ENCODE measurements at regions not wholly inside any gene's neighbourhood (a gene's known extent, or its start where the extent isn't known, plus 50 kb on each side); places are given as distances from the start of the nearest gene placed in this dataset.
A peak's percentile ranks its signal among the peaks of the same experiment; 100 is the strongest.

- no peak overlapping the region for H3K4me3 ChIP-seq
- no peaks in the 10 kb centered on the region for H3K36me3 ChIP-seq
- TF ChIP-seq EP300 (IDR thresholded peaks at IDR 0.05) (no peak), CTCF (IDR thresholded peaks at IDR 0.05) (no peak), POLR2A (IDR thresholded peaks at IDR 0.05) (no peak)
- H3K27me3 ChIP-seq: no peaks in the 10 kb centered on the region
- H3K4me1 ChIP-seq: no peaks in the 10 kb centered on the region
- H3K27ac ChIP-seq: no peak overlapping the region
- no peaks in the 10 kb centered on the region for H3K9me3 ChIP-seq
- DNase-seq (ENCODE audit: low spot score in 2 of 2): no peak
These were observed 104.5 kb downstream of the CYP26A1 start for GRCh38 chr10:93178226-93178625.

GRCh38 chr10:93180482-93180931 is 106.8 kb downstream of the CYP26A1 start:
- no peaks in the 10 kb centered on the region for H3K4me1 ChIP-seq
- TF ChIP-seq EP300 (IDR thresholded peaks at IDR 0.05) (no peak), CTCF (IDR thresholded peaks at IDR 0.05) (no peak), POLR2A (IDR thresholded peaks at IDR 0.05) (no peak)
- H3K4me3 ChIP-seq: no peak overlapping the region
- H3K9me3 ChIP-seq: no peaks in the 10 kb centered on the region
- no peaks in the 10 kb centered on the region for H3K36me3 ChIP-seq
- no peak overlapping the region for H3K27ac ChIP-seq
- peak in 1 of 2 donors; percentile 23 for DNase-seq (ENCODE audit: low spot score in 2 of 2)
- WGBS, 2 donors: 64% methylated on average over 14 of the region's 14 CpGs
- H3K27me3 ChIP-seq: no peaks in the 10 kb centered on the region

- Histone ChIP-seq H3K27ac (no peak overlapping the region), H3K4me1 (no peaks in the 10 kb centered on the region), H3K9me3 (no peaks in the 10 kb centered on the region), H3K36me3 (no peaks in the 10 kb centered on the region), H3K4me3 (no peak overlapping the region), H3K27me3 (no peaks in the 10 kb centered on the region)
- no peak for DNase-seq (ENCODE audit: low spot score in 2 of 2)
- no peak for TF ChIP-seq POLR2A (IDR thresholded peaks at IDR 0.05)
- WGBS, 2 donors: 57% methylated on average over 8 of the region's 8 CpGs
These were observed 107.8 kb downstream of the CYP26A1 start for GRCh38 chr10:93181271-93182048.

GRCh38 chr10:93182049-93182327 is 108.3 kb downstream of the CYP26A1 start:
- WGBS, 2 donors: 84 to 86% methylated on average over 4 of the region's 4 CpGs

GRCh38 chr10:93182790-93183189 is 109.1 kb downstream of the CYP26A1 start:
- Histone ChIP-seq H3K36me3 (no peaks in the 10 kb centered on the region), H3K27me3 (no peaks in the 10 kb centered on the region), H3K27ac (no peak overlapping the region), H3K4me1 (no peaks in the 10 kb centered on the region), H3K9me3 (no peaks in the 10 kb centered on the region), H3K4me3 (no peak overlapping the region)
- no peak for DNase-seq (ENCODE audit: low spot score in 2 of 2)
- TF ChIP-seq CTCF (IDR thresholded peaks at IDR 0.05): no peak
- TF ChIP-seq POLR2A (IDR thresholded peaks at IDR 0.05): no peak
- no peak for TF ChIP-seq EP300 (IDR thresholded peaks at IDR 0.05)

More at GRCh38 chr10:93182049-93182327, 108.3 kb downstream of the CYP26A1 start:
- H3K4me3 ChIP-seq: no peak overlapping the region
- no peaks in the 10 kb centered on the region for H3K36me3 ChIP-seq
- DNase-seq (ENCODE audit: low spot score in 2 of 2): no peak
- no peak for TF ChIP-seq CTCF (IDR thresholded peaks at IDR 0.05)
- TF ChIP-seq EP300 (IDR thresholded peaks at IDR 0.05): no peak
- no peak for TF ChIP-seq POLR2A (IDR thresholded peaks at IDR 0.05)
- H3K9me3 ChIP-seq: no peaks in the 10 kb centered on the region
- no peaks in the 10 kb centered on the region for H3K4me1 ChIP-seq
- H3K27me3 ChIP-seq: no peaks in the 10 kb centered on the region
- no peak overlapping the region for H3K27ac ChIP-seq

- Histone ChIP-seq H3K27ac (no peak overlapping the region), H3K4me3 (no peak overlapping the region), H3K27me3 (no peaks in the 10 kb centered on the region), H3K36me3 (no peaks in the 10 kb centered on the region), H3K4me1 (no peaks in the 10 kb centered on the region), H3K9me3 (no peaks in the 10 kb centered on the region)
- DNase-seq (ENCODE audit: low spot score in 2 of 2): no peak
- TF ChIP-seq EP300 (IDR thresholded peaks at IDR 0.05) (no peak), CTCF (IDR thresholded peaks at IDR 0.05) (no peak), POLR2A (IDR thresholded peaks at IDR 0.05) (no peak)
- 43 to 50% methylated on average over 2 of the region's 2 CpGs for WGBS, 2 donors
These were observed 113.0 kb downstream of the CYP26A1 start for GRCh38 chr10:93186653-93187052.

All from tibial nerve (tissue), 4 donors.